Vagina (tissue), 2 donors: ENCODE measurements at regions not wholly inside any gene's neighbourhood (a gene's known extent, or its start where the extent isn't known, plus 50 kb on each side); places are given as distances from the start of the nearest gene placed in this dataset.

Source experiments
- DNase-seq, 2 donors: peaks; one replicate each; pipeline ENCODE4 v3.0.0-alpha.2; 2017; ENCODE audit errors: extremely low spot score in 2 of 2
- H3K27ac ChIP-seq: fragments of 200-600 bp; sonication (generic); one replicate; pipeline ENCODE4 v1.5.1; 2019
- H3K27me3 ChIP-seq: fragments of 200-600 bp; sonication (generic); one replicate; pipeline ENCODE4 v1.5.1; 2019
- H3K36me3 ChIP-seq, 2 donors: fragments of 200-600 bp; sonication (generic); one replicate each; pipeline ENCODE4 v1.5.1; 2017 to 2019
- H3K4me1 ChIP-seq: fragments of 200-600 bp; sonication (generic); one replicate; pipeline ENCODE4 v1.5.1; 2019
- H3K4me3 ChIP-seq, 2 donors: fragments of 200-600 bp; sonication (generic); 1 replicate in 1 of 2; 2 replicates in 1 of 2; pipeline ENCODE4 v1.5.1; 2016 to 2019
- H3K9me3 ChIP-seq: fragments of 200-600 bp; sonication (generic); one replicate; pipeline ENCODE4 v1.5.1; 2019
- CTCF ChIP-seq, 3 experiments: fragments of 450-650 bp in 2 of 3; fragments of 200-600 bp in 1 of 3; sonication (generic) in 1 of 3; IDR thresholded peaks; one replicate each; pipeline ENCODE4 v1.5.1; 2017 to 2019; ENCODE audit warnings: antibody characterized with exemption in 3 of 3, mild to moderate bottlenecking in 2 of 3, moderate library complexity in 2 of 3
- POLR2A ChIP-seq, 2 donors: fragments of 450-650 bp; IDR thresholded peaks; one replicate each; pipeline ENCODE4 v1.6.1; 2017; ENCODE audit warnings: antibody characterized with exemption in 2 of 2, mild to moderate bottlenecking in 2 of 2, moderate library complexity in 2 of 2
- POLR2AphosphoS5 ChIP-seq, 2 donors: sonication (generic); formaldehyde crosslinking; IDR thresholded peaks; one replicate each; pipeline ENCODE4 v1.9.0; 2017; ENCODE audit warnings: antibody characterized with exemption in 2 of 2, mild to moderate bottlenecking in 2 of 2, low read depth in 1 of 2; ENCODE audit not compliant: insufficient read depth in 1 of 2
- intact Hi-C: fragments of 100-400 bp; cut with DNase I; formaldehyde crosslinking; loops from one replicate; pipeline ENCODE4 v1.15.1; 2023

- no peak overlapping the region for H3K4me3 ChIP-seq
- no peak for TF ChIP-seq CTCF (IDR thresholded peaks at IDR 0.05)
- no peak for TF ChIP-seq POLR2AphosphoS5 (IDR thresholded peaks at IDR 0.05; ENCODE audit: insufficient read depth in 1 of 2, low read depth in 1 of 2)
- no peak for TF ChIP-seq POLR2A (IDR thresholded peaks at IDR 0.05)
- H3K27ac ChIP-seq = no peak overlapping the region
- no peaks in the 10 kb centered on the region for H3K27me3 ChIP-seq
- no peaks in the 10 kb centered on the region for H3K36me3 ChIP-seq
- intact Hi-C loops = no loop called here
- no peak for DNase-seq
- H3K9me3 ChIP-seq = no peaks in the 10 kb centered on the region
- H3K4me1 ChIP-seq = no peaks in the 10 kb centered on the region
These were observed 1296.9 kb downstream of the RAPGEF2 start for GRCh38 chr4:160399826-160400225.

- H3K27ac ChIP-seq = no peak overlapping the region
- TF ChIP-seq POLR2A (IDR thresholded peaks at IDR 0.05) (no peak), POLR2AphosphoS5 (IDR thresholded peaks at IDR 0.05; ENCODE audit: insufficient read depth in 1 of 2, low read depth in 1 of 2) (no peak), CTCF (IDR thresholded peaks at IDR 0.05) (no peak)
- no peaks in the 10 kb centered on the region for H3K4me1 ChIP-seq
- H3K4me3 ChIP-seq = no peak overlapping the region
- intact Hi-C loops = no loop called here
- no peaks in the 10 kb centered on the region for H3K9me3 ChIP-seq
- H3K27me3 ChIP-seq = no peaks in the 10 kb centered on the region
- H3K36me3 ChIP-seq = no peaks in the 10 kb centered on the region
- DNase-seq = no peak
These were observed 1300.2 kb downstream of the RAPGEF2 start for GRCh38 chr4:160403081-160403480.

- intact Hi-C loops = no loop called here
- no peak for TF ChIP-seq POLR2A (IDR thresholded peaks at IDR 0.05)
- no peak for TF ChIP-seq POLR2AphosphoS5 (IDR thresholded peaks at IDR 0.05; ENCODE audit: insufficient read depth in 1 of 2, low read depth in 1 of 2)
- no peak for TF ChIP-seq CTCF (IDR thresholded peaks at IDR 0.05)
- Histone ChIP-seq H3K9me3 (no peaks in the 10 kb centered on the region), H3K27ac (no peak overlapping the region), H3K4me1 (no peaks in the 10 kb centered on the region), H3K27me3 (no peaks in the 10 kb centered on the region), H3K4me3 (no peak overlapping the region), H3K36me3 (no peaks in the 10 kb centered on the region)
- DNase-seq = no peak
These were observed 1303.5 kb downstream of the RAPGEF2 start for GRCh38 chr4:160406263-160406825.

- Histone ChIP-seq H3K9me3 (no peaks in the 10 kb centered on the region), H3K4me1 (no peaks in the 10 kb centered on the region), H3K27me3 (no peaks in the 10 kb centered on the region), H3K4me3 (no peak overlapping the region), H3K36me3 (no peaks in the 10 kb centered on the region), H3K27ac (no peak overlapping the region)
- no peak for DNase-seq
- TF ChIP-seq CTCF (IDR thresholded peaks at IDR 0.05) (no peak), POLR2A (IDR thresholded peaks at IDR 0.05) (no peak), POLR2AphosphoS5 (IDR thresholded peaks at IDR 0.05; ENCODE audit: insufficient read depth in 1 of 2, low read depth in 1 of 2) (no peak)
- intact Hi-C loops = no loop called here
These were observed 1311.6 kb downstream of the RAPGEF2 start for GRCh38 chr4:160414496-160414895.

- H3K4me1 ChIP-seq = no peaks in the 10 kb centered on the region
- intact Hi-C loops = no loop called here
These were observed 1321.1 kb downstream of the RAPGEF2 start for GRCh38 chr4:160423879-160424451.

More at GRCh38 chr4:160423879-160424451, 1321.1 kb downstream of the RAPGEF2 start:
- Histone ChIP-seq H3K27ac (no peak overlapping the region), H3K4me3 (no peak overlapping the region), H3K27me3 (no peaks in the 10 kb centered on the region), H3K36me3 (no peaks in the 10 kb centered on the region), H3K9me3 (no peaks in the 10 kb centered on the region)
- no peak for DNase-seq
- no peak for TF ChIP-seq POLR2A (IDR thresholded peaks at IDR 0.05)
- no peak for TF ChIP-seq POLR2AphosphoS5 (IDR thresholded peaks at IDR 0.05; ENCODE audit: insufficient read depth in 1 of 2, low read depth in 1 of 2)
- no peak for TF ChIP-seq CTCF (IDR thresholded peaks at IDR 0.05)
